Nephron (organoid): ENCODE measurements at regions not wholly inside any gene's neighbourhood (a gene's known extent, or its start where the extent isn't known, plus 50 kb on each side); places are given as distances from the start of the nearest gene placed in this dataset.

Experiments
- H3K27ac Mint-ChIP-seq, 3 experiments: 2 replicates each; pipeline ENCODE4 v1.8.0; 2020; ENCODE audit warnings: mixed read lengths in 3 of 3, mild to moderate bottlenecking in 2 of 3, moderate library complexity in 1 of 3
- H3K27me3 Mint-ChIP-seq: 2 replicates; pipeline ENCODE4 v1.8.0; 2021; ENCODE audit warnings: low read depth, mild to moderate bottlenecking, moderate library complexity, mixed read lengths
- H3K36me3 Mint-ChIP-seq: 2 replicates; pipeline ENCODE4 v1.8.0; 2020; ENCODE audit warnings: low read depth, mixed read lengths
- H3K4me1 Mint-ChIP-seq: 2 replicates; pipeline ENCODE4 v1.8.0; 2020; ENCODE audit warnings: mixed read lengths
- H3K4me3 Mint-ChIP-seq, 3 experiments: 2 replicates each; pipeline ENCODE4 v1.8.0; 2020; ENCODE audit warnings: mild to moderate bottlenecking in 3 of 3, mixed read lengths in 3 of 3, moderate library complexity in 2 of 3
- H3K9me3 Mint-ChIP-seq: 2 replicates; pipeline ENCODE4 v1.8.0; 2020; ENCODE audit warnings: mixed read lengths
- TF ChIP-seq, protein P1 (sequence below), 3 experiments: fragments of 200-600 bp; sonication (generic); IDR thresholded peaks; one replicate each; pipeline ENCODE4 v1.5.0; 2021; ENCODE audit warnings: antibody characterized with exemption in 3 of 3; ENCODE audit not compliant: unreplicated experiment in 3 of 3

DNA sequence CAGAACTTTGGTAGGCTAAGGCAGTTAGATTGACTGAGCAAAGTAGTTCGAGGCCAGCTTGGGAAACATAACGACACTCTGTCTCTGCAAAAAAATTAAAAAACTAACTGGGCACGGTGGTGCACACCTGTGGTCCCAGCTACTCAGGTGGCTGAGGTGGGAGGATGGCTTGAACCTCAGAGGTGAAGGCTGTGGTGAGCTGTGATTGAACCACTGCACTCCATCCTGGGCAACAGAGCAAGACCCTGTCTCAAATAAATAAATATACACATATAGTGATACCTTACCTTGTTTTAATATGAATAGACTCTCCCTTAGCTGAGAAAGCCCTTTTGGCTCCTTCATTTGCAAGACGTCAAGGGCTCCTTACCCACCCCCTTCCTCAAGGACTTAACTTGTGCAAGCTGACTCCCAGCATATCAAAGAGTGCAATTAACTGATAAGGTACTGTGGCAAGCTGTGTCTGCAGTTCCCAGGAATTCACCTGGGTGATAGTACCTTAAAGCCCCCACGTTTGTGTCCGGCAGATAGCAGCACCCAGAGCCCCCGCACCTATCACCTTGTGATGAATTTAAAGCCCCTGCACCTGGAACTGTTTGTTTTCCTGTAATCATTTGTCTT is 655.6 kb upstream of the GALNTL6 start:
- Mint-ChIP-seq H3K27ac (no peak overlapping the region), H3K4me1 (no peaks in the 10 kb centered on the region), H3K27me3 (no peaks in the 10 kb centered on the region), H3K36me3 (no peaks in the 10 kb centered on the region), H3K4me3 (no peak overlapping the region), H3K9me3 (no peaks in the 10 kb centered on the region)
- TF ChIP-seq, protein P1, sequence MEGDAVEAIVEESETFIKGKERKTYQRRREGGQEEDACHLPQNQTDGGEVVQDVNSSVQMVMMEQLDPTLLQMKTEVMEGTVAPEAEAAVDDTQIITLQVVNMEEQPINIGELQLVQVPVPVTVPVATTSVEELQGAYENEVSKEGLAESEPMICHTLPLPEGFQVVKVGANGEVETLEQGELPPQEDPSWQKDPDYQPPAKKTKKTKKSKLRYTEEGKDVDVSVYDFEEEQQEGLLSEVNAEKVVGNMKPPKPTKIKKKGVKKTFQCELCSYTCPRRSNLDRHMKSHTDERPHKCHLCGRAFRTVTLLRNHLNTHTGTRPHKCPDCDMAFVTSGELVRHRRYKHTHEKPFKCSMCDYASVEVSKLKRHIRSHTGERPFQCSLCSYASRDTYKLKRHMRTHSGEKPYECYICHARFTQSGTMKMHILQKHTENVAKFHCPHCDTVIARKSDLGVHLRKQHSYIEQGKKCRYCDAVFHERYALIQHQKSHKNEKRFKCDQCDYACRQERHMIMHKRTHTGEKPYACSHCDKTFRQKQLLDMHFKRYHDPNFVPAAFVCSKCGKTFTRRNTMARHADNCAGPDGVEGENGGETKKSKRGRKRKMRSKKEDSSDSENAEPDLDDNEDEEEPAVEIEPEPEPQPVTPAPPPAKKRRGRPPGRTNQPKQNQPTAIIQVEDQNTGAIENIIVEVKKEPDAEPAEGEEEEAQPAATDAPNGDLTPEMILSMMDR (IDR thresholded peaks at IDR 0.05; ENCODE audit: unreplicated experiment in 3 of 3): no peak

DNA sequence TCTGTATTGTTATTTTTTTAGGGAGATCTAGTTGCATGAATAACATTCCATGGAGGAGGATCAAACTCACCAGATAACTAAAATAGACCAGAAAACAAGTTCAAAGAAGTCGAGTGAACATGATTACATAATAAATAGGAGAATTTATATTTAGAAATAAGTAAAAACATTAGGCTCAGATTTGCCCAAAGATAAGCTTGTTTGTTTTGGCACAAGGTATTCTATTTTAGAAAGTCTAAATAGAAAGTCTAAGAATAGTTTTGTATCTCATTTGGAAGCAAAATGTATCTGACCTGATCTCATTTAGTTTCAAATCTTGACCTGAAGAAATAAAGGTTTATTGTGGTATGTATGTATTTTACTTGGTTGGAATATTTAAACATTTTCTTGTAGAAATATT is 670.6 kb upstream of the GALNTL6 start:
- Mint-ChIP-seq H3K4me3 (no peak overlapping the region), H3K9me3 (no peaks in the 10 kb centered on the region), H3K27ac (peak overlapping the region in 1 of 3 experiments; percentile 14), H3K27me3 (no peaks in the 10 kb centered on the region), H3K4me1 (peaks cover 7% of the 10 kb centered on the region), H3K36me3 (no peaks in the 10 kb centered on the region)
- TF ChIP-seq, protein P1 (IDR thresholded peaks at IDR 0.05; ENCODE audit: unreplicated experiment in 3 of 3): no peak

DNA sequence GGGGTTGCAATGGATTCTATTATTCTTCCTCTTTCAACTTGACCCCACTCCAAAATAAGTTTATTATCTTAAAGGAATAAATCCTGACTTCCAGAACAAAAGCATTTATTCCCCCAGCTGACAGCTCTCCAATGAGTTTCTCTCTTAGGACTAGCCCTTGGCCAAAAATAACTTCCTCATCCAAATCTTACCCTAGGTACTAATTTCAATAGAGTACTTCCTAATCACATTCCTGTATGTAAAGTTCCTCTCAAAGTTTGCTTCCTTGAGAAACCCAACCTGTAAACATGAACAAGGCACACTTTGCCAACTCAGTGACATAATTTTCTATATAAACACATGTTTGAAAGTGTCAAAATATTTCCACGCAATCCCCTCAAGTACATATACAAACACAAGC is 671.2 kb upstream of the GALNTL6 start:
- H3K4me1 Mint-ChIP-seq: peaks cover 7% of the 10 kb centered on the region
- no peaks in the 10 kb centered on the region for H3K27me3 Mint-ChIP-seq
- H3K36me3 Mint-ChIP-seq: no peaks in the 10 kb centered on the region
- no peak overlapping the region for H3K4me3 Mint-ChIP-seq
- no peaks in the 10 kb centered on the region for H3K9me3 Mint-ChIP-seq
- peak overlapping the region in 2 of 3 experiments; percentile 10 to 14 for H3K27ac Mint-ChIP-seq
- TF ChIP-seq, protein P1 (IDR thresholded peaks at IDR 0.05; ENCODE audit: unreplicated experiment in 3 of 3): no peak

DNA sequence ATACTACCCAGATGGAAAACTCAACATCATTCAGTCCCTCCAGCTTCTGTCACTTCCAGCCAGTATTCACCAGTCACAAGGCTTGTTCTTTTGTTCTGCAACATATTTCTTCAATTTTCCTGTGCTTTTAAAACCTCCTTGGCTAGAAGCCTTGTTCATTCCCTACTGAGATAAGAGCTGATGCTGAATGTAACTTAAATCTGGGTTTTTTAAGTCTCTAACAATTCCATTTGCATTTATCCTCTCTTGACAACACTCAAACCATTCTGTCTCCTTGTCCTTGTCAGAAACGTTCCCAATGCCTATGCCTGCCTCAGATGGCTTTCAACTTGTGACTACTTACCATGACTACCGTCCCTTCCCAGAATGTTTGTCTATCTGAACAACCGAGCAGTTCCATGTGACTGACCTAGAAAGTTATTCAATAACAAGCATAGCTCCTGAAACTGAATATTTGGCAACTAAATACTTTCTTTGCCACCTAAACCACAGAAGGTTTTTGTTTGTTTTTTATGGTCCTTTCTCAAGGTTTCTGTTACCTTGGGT is 682.9 kb upstream of the GALNTL6 start:
- Mint-ChIP-seq H3K9me3 (no peaks in the 10 kb centered on the region), H3K36me3 (no peaks in the 10 kb centered on the region), H3K4me3 (no peak overlapping the region), H3K27ac (peak overlapping the region; percentile 60 to 93 (median 66)), H3K27me3 (no peaks in the 10 kb centered on the region), H3K4me1 (peaks cover 6% of the 10 kb centered on the region)
- TF ChIP-seq, protein P1 (IDR thresholded peaks at IDR 0.05; ENCODE audit: unreplicated experiment in 3 of 3): no peak

DNA sequence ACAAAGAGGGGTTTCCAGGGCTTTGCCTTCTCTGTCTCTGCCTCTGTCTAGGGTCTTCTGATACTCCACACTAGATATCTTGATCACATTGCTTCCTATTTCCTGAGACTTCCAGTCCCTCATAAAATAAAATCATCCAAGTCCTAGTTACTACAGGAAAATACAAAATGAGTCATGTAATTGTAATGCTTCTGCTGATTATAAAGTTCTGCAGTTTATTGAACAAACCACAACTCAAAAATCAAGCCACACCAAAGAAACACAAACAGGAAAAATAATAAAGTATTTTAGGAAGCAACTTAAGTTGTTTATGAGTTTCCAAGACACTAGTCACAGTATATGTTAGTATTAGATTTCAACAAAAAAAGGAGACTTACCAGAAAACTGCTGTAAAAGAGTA is 695.1 kb upstream of the GALNTL6 start:
- H3K9me3 Mint-ChIP-seq: peaks cover 6% of the 10 kb centered on the region
- no peaks in the 10 kb centered on the region for H3K27me3 Mint-ChIP-seq
- no peak overlapping the region for H3K27ac Mint-ChIP-seq
- no peak overlapping the region for H3K4me3 Mint-ChIP-seq
- H3K36me3 Mint-ChIP-seq: no peaks in the 10 kb centered on the region
- no peaks in the 10 kb centered on the region for H3K4me1 Mint-ChIP-seq
- TF ChIP-seq, protein P1 (IDR thresholded peaks at IDR 0.05; ENCODE audit: unreplicated experiment in 3 of 3): no peak

DNA sequence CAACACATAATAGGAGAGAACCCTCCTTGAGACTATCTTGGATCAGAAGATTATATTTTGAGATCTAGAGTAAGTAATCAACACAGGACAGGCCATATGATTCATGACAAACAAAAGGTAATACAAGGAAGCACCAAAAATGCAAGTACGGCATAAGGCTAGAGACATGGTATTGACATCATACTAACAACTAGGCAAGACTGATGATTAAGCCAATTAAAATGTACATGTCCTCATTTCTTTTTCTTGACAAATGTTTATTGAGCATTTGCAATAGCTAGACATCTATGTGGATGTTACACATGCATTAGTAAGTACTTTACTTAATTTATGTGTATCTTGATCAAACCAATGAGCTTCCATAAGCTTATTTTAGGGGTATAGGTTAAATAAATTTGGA is 695.7 kb upstream of the GALNTL6 start:
- Mint-ChIP-seq H3K9me3 (peaks cover 4% of the 10 kb centered on the region), H3K27me3 (no peaks in the 10 kb centered on the region), H3K36me3 (no peaks in the 10 kb centered on the region), H3K4me1 (no peaks in the 10 kb centered on the region), H3K4me3 (no peak overlapping the region), H3K27ac (no peak overlapping the region)
- TF ChIP-seq, protein P1 (IDR thresholded peaks at IDR 0.05; ENCODE audit: unreplicated experiment in 3 of 3): no peak
